Mammary epithelial cell (primary cell): ENCODE measurements at regions not wholly inside any gene's neighbourhood (a gene's known extent, or its start where the extent isn't known, plus 50 kb on each side); places are given as distances from the start of the nearest gene placed in this dataset.

Experiments
- CTCF ChIP-seq, 2 donors: IDR thresholded peaks in 1 of 2; conservative IDR thresholded peaks in 1 of 2; 2 replicates each; pipeline ENCODE4 v1.5.1; 2011 to 2012; ENCODE audit warnings: inconsistent platforms in 2 of 2, low read length in 2 of 2, mild to moderate bottlenecking in 2 of 2, control low read depth in 1 of 2, low read depth in 1 of 2; ENCODE audit not compliant: insufficient read depth in 1 of 2; ENCODE audit errors: extremely low read depth in 1 of 2
- EZH2 ChIP-seq: IDR thresholded peaks from 2 replicates; pipeline ENCODE4 v1.6.1; 2012; ENCODE audit warnings: low read length, inconsistent platforms, borderline replicate concordance

GRCh38 chrX:131791608-131792355 is 231.3 kb upstream of the STK26 start:
- TF ChIP-seq CTCF (conservative IDR thresholded peaks at IDR 0.05 in 1 of 2, IDR thresholded peaks at IDR 0.05 in 1 of 2; ENCODE audit: extremely low read depth in 1 of 2, insufficient read depth in 1 of 2, low read depth in 1 of 2, low read length in 2 of 2) (no peak), EZH2 (no peak)
